Activated CD8-positive, alpha-beta memory T cell treated with anti-CD3 and anti-CD28 coated beads for 48 hours (primary cell): ENCODE measurements at regions not wholly inside any gene's neighbourhood (a gene's known extent, or its start where the extent isn't known, plus 50 kb on each side); places are given as distances from the start of the nearest gene placed in this dataset.
"Not testable (repeated sequence)": the region's sequence is repeated elsewhere in the genome, so short reads cannot be mapped to it uniquely, and the experiment has no call there.

Source experiments
- DNase-seq, 3 experiments: peaks; one replicate each; pipeline ENCODE4 v3.0.0-alpha.2; 2020; ENCODE audit warnings: low read depth in 2 of 3, low spot score in 2 of 3

DNA sequence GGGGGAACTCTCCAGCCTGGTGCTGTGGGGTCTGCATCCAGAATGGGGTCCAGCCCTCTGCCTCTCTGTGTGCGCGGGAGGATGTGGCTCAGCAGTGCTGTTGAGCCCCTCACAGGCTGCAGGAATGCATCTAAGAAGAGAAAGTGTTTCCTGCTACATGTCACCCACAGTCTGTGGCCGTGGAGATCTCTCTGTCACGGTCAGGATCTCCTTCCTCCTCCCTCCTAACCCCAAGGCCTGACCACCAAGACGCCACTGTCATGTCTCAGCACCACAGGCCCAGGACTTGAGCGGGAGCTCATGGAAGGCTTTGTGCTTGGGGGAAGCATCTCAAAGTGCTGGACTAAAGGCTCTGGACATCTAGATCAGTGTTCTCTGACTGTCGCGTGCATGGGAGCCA lies 90.1 kb downstream of the SREK1 start:
- DNase-seq: no peak

DNA sequence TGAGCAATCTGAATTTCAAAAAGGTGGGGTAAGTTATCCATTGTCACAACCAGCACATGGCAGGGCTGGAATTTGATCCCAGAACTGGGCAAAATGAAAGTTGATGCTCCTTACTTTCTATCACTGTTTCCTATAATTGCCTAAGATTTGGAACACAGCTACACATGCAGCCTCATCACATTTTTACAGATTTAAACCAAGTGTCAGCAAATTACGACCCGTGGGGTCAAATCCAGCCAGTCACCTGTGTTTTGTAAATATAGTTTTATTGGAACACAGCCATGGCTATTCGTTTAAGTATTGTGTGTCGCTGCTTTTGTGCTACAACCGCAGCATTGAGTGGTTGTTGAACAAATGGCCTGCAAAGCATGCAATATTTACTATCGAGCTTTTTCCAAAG lies 94.3 kb downstream of the SREK1 start:
- no peak for DNase-seq

DNA sequence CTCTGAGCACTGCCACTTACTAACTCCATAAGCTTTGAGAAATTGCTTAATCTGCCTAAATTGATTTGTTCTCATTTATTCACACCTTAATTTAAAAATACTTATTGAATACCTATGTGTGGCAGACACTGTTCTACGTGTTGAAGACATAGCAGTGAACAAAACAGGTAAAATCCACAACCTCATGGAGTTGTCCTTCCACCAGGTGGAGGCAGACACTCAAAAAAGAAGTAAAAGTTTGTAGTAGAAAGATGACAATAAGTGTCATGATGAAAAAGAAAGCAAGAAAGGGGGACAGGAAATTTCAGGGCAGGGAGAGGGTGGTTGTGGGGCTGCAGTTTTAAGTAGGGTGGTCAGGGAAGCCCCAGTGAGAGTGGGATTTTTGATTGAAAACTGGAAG lies 94.9 kb downstream of the SREK1 start:
- DNase-seq: no peak

DNA sequence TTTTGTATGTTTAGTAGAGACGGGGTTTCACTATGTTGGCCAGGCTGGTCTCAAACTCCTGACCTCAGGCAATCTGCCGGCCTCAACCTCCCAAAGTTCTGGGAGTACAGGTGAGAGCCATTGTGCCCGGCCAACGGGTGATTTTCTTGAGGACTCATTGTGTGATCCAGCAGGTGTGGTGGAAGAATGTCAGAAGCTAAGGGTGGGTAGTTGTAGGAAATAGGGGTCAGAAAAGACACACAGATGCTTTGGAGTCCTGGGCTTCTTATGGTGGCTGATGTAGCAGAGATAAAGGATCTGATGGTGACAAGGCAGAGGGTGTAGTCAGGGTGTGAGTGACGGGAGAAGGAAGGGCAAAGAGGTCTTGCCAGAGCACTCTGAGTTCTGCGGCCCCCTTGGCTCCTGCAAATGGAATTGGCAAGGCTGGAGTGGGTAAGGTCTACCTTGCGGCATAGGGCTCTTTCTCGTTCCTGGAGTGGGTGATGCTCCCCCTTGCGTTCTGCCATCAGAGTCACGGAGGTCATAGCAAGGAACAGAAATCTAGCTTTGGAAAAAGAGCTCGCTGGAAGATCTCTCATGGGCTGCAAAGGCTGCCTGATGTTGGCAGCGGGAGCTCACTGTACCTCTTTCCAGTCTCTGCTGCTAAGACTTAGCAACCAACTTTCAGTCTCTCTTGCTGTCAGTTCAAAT lies 97.2 kb downstream of the SREK1 start:
- no peak for DNase-seq

DNA sequence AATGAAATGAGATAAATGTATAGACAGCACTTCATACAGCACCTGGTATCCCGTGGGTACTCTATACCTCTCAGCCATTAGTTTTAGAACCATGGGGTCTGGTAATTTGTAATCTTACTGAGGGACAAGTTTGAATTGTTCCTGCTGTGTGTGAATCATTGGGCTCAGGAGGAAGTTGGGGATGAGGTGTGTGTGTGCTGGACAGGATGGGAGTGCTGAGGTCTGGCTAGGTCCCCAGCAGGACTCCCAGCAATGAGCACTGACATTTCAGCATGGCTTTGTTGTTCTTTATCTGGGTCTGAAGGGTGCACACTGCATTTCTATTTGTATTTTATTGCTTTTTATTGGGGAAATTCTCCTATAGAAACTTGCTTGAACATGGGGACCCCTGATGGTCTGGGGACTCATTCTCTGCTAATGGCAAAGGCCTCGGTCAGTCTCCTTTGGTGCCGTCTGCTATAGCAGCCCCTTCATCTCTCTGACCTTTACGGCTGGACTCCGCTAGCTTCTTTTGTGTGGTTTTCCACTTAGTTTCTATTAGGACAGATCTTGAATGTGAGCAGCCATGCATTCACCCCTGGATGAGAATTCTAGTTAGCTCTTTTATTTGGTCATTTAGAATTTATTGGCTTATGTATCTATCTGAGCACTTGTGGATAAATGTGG lies 98.1 kb downstream of the SREK1 start:
- DNase-seq: no peak

DNA sequence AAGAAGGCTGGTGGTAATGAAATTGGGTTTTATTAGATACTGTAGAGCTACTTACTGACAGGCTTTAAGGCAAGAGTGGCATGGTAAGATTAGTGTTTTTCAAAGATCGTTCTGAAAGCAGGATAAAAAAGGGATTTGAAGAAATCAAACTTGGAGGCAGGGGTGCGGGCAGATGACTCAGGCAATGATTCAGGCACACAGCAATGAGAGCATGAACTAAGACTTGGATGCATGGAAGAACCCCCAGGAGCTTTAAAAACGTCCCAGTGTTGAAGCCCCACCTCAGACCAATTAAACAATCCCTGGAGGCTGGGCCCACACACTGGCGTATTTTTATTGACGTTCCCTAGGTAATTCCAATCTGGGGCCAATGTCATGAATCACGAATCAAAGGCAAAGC lies 102.5 kb downstream of the SREK1 start:
- no peak for DNase-seq

DNA sequence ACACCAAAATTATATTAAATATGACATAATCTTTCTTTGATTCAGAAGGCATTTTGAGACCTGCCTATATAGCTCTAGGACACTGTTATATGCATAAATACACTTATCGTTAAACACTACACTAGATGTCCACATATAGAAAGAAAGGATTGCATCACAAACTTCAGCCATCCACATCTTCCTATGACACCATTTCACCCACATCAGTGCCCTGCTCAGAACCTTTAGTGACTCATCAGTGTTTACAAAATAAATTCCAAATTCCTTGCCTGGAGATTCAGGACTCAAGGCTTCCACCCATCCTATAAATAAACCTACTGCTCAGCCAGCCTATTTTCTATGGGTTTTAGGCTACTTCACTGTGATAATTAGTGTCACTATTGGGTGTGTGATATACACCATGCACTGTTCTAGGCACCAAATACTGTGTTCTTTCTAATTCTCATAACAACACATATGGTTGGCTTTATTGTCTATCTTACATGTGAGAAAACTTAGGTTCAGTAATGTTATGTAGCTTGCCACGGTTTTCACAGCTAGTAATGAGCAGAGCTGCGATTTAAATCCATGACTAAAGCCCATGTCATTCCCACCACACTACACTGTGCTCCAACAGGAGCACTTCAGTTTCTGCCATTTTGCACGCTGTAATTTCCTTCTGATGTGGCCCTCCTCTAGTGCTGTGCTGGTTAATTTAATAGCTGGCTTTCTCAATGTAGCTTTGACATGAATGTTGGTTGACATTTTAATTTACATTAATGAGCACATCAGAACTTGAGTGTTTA lies 103.3 kb downstream of the SREK1 start:
- DNase-seq: no peak

DNA sequence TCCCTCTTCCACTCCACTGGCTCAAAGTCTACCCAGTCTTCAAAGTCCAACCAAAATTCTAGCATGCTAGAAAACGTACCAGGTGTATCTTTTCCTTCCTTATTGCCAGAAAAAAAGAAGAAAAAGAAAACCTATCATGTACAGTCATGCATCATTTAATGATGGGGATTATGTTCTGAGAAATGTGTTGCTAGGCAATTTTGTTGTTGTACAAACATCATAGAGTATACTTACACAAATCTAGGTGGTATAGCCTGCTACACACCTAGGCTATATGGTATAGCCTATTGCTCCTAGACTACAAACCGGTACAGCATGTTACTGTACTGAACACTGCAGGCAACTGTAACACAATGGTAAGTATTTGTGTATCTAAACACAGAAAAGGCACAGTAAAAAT lies 104.8 kb downstream of the SREK1 start:
- no peak for DNase-seq

DNA sequence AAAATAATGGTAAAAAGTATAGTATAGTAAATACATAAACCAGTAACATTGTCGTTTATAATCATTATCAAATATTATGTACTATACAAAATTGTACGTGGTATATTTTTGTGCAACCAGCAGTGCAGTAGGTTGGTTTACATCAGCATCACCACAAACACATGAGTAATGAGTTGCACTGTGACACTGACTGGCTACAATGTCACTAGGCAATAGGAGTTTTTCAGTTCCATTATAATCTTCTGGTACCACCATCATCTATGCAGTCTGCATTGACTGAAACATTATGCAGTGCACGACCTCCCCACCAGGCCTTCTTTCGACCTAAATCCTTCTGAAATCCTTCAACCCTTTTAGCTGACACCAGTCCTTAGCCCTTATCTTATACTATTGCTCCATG lies 105.8 kb downstream of the SREK1 start:
- DNase-seq: no peak

DNA sequence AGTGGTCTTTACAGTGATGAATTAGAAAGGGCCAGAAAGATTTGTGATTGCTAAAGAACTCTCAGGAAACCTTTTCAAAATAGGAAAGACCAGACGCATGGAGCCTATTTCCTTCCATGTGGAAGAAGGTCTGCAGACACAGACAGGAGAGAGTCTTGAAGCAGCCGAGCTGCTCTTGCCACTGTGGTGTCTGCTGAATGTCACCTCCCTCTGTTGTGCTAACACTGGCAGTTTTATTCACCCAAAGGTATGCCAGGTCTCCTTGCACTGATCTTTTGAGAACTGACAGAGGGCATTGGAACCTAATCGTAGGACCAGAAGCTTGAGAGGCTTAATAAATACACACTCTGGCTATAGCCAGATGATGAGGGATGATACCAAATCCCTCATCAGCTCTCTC lies 108.7 kb downstream of the SREK1 start:
- no peak for DNase-seq

DNA sequence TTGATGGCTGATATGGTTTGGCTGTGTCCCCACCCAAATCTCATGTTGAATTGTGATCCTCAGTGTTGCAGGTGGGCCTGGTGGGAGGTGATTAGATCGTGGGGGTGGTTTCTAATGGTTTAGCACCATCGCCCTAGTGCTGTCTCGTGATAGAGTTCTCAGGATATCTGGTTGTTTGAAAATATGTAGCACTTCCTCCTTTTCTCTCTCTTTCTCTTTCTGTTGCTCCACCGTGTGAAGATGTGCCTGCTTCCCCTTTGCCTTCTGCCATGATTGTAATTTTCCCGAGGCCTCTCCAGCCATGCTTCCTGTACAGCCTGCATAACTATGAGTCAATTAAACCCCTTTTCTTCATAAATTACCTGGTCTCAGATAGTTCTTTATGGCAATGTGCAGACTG lies 111.6 kb downstream of the SREK1 start:
- no peak for DNase-seq

DNA sequence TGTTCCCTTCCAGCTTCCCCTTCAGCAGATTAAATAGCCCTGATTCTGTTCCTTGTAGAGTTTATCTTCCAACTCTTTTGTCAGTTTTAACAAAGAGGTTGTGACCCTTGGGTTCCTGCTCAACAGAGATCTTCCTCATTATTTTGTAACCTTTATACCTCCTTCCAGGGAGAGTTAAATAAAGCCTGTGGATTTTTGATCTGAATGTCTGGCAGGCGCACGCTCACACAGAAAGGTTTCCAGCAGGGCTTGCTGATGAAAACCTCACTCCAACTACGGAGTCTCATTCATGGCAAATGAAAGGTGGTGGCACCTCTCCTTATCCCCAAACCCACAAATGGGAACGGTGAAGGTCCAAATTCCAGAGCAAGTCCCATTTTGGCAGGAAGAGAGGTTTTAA lies 129.0 kb downstream of the SREK1 start:
- no peak for DNase-seq

DNA sequence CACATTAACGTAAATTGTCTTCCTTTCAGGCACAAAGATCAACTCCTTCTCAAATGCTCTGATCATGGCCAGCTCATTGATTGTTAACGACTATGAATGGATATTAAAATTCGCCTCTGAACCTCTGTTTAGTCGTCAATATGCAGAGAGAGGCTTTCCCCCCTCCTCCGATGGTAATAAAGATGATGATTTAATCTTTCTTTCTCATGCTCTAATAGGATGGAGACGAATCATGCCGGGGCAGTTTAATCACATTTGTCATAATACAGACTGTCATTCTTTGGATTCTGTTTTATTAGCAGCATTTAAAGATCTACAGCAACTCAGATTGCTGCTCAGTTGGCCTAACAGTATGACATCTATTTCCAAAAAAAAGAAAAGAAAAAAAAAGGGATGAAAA lies 132.9 kb downstream of the SREK1 start:
- no peak for DNase-seq

DNA sequence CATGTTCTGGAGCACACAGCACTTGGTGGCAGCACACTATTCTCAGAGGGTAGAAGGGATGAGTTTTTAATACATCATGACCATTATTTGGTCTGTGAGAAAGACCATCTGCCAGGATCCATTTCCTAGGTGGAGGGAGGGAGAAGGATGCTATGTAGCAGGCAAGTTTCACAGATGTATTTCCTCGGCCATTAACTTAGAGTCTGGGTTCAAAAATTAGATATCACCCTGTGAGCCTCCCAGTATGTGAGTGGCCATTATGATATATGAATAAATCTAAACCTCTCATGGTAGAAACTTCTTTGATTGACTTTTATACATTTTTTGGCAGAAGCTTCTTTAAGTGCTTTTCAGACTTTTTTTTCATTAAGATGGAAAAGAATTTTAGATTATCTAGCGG lies 133.9 kb downstream of the SREK1 start:
- DNase-seq: no peak

DNA sequence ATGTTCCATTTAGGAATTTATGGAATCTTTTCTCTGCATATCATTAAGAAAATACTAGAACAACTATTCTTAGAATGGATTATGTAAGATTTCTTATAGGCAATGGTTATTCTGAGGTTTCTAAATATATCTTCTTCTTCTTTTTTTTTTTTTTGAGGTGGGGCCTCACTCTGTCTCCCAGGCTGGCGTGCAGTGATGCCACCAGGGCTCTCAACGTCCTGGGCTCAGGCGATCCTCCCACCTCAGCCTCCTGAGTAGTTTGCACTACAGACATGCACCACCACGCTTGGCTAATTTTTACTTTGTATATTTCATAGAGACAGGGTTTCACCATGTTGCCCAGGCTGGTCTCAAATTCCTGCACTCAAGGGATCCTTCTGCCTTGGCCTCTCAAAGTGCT lies 137.2 kb downstream of the SREK1 start:
- no peak for DNase-seq

DNA sequence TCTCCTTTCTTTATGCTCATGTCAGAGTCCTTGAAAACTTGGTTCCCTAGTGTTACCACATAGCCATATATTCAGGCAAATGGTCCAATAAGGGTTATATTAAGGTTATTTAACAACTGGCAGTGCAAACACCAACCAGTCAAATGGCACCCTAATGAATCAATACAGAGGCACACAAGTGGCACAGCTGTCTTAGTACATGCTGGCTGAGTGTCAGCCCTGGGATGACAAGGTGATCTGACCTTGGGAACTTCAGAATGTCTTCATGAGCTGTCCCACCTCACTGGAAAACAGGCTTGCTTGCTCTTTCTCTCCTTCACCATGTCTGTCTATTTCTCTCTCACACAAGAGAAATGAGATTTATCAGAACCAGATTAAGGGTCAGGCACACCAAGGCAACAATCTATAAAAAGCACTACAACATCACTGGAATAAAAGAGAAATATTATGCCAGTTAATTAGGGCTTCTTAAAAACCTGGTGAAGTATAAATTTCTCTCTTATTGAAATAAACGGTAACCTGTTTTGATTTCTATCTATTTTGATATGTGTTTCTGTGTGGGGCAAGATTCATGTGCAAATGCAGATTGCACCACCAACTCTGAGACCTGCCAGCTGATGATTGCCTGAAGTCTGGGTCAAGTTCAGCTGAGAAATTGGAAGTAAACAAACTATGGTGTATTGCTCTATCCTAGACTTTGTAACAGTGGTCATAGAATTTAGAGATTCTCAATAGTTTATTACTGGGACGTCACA lies 140.7 kb downstream of the SREK1 start:
- no peak for DNase-seq

DNA sequence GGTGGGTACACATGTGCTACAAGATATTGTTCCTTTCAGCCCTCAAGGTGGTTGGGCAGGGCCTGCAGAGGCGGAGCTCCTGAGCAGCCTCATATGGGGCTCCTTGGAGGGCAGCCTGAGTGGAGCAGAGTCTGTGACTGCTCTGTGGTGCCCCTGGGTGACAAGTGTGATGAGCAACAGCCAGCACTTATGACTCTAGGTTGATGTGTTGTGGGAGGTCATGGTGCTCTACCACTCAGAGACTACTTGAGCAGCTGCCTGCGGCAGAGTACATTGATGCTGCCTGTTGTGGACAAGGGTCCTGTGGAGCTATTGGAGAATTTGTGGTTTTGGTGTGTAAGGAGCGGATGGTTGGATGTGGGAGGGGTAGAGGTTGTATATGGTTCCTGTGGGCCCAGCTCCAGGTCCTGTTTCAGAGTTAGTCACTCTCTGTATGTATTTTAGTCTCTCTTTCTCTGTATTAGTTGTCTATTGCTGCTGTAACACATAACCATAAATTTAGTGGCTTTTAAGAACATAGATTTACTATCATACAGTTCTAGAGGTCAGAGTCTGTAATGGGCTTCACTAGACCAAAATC lies 141.3 kb downstream of the SREK1 start:
- no peak for DNase-seq

DNA sequence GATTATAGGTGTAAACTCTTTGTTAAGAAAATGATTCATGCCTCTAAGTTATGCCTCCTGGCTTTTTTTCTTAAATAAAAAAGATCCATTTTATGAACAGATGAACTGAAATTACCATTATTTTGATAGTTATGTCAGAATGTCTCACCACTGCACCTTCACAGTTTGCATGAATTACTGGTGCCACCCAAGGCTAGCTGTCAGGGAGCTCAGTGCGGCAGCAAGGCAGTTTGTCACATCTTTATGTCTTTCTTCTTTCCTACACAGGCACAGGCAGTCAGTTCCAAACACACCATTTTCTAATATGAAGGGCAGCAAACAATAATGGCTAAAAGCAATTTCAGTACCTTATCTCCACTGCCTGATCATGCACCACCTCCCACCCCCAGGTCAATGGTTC lies 147.7 kb downstream of the SREK1 start:
- DNase-seq: no peak

DNA sequence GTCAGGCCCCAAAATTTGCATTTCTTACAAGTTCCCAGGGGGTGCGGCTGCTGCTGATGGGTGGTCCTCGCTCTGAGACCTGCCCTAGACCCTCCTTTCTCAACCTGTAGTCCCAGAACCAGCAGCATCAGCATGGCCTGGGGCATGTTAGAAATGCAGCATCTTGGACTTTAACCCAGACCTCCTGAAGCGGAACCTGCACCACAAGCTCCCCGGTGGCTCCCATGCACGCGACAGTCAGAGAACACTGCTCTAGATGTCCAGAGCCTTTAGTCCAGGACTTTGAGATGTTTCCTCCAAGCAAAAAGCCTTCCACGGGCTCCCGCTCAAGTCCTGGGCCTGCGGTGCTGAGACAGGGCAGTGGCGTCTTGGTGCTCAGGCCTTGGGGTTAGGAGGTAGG lies 149.8 kb downstream of the SREK1 start:
- DNase-seq: not testable (repeated sequence)

DNA sequence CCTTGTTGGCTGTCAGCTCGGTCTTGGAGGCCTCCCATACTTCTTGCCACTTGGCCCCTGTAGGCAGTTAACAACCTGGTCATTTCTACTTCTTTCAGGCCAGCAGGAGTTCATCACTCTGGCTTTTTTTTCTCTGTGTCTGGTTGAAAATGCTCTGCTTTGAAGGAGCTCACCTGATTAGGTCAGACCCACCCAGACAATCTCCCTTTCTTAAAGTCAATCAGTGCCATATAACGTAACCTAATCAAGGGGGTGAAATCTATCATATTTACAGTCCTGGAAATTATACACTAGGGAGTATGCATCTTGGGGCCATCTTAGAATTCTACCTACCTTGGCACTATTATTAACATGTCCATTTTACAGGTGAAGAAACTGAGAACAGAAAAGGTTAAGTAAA lies 155.4 kb downstream of the SREK1 start:
- no peak for DNase-seq

DNA sequence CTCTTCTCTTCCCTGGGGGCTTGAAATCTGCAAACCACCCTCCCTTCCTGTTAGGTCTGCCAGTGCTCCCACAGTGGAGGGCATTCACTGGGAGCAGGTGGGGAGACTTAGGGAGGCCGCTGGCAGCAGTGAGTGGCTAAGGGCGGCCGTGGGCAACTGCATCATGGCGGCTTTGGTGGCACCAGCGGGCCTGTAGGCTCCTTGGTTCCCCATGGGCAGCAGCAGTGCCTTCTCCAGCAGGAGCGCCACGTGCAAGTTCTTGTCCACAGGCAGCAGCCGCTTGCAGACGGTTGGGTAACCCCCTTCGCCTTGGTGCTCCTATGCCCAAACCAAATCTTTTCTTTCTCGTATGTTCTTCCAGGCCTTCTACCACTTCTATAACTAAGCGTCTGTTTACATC lies 158.2 kb downstream of the SREK1 start:
- DNase-seq: no peak
